HG02970 (cell line): ENCODE measurements at regions not wholly inside any gene's neighbourhood (a gene's known extent, or its start where the extent isn't known, plus 50 kb on each side); places are given as distances from the start of the nearest gene placed in this dataset.
"Not testable (repeated sequence)": the region's sequence is repeated elsewhere in the genome, so short reads cannot be mapped to it uniquely, and the experiment has no call there.

Experiments used
- ATAC-seq: cut with Tn5 transposase; IDR thresholded peaks from one replicate; pipeline ENCODE4 v1.9.1; 2021; ENCODE audit warnings: mild to moderate bottlenecking, moderate library complexity, moderate number of reproducible peaks; ENCODE audit not compliant: unreplicated experiment, low FRiP score

GRCh38 chr3:118477768-118478167 lies 556.9 kb downstream of the IGSF11 start:
- ATAC-seq, result no peak

GRCh38 chr3:118478706-118479276 lies 555.9 kb downstream of the IGSF11 start:
- ATAC-seq, result no peak

GRCh38 chr3:118479376-118479775 lies 555.3 kb downstream of the IGSF11 start:
- ATAC-seq, result no peak

GRCh38 chr3:118480101-118480860 lies 554.4 kb downstream of the IGSF11 start:
- no peak for ATAC-seq

- no peak for ATAC-seq
Measured at GRCh38 chr3:118485693-118486092, 549.0 kb downstream of the IGSF11 start.

GRCh38 chr3:118487734-118488133 lies 546.9 kb downstream of the IGSF11 start:
- no peak for ATAC-seq

GRCh38 chr3:118488732-118489131 lies 545.9 kb downstream of the IGSF11 start:
- no peak for ATAC-seq

- ATAC-seq, result no peak
Measured at GRCh38 chr3:118495206-118495605, 539.4 kb downstream of the IGSF11 start.

GRCh38 chr3:118497274-118497673 lies 537.4 kb downstream of the IGSF11 start:
- ATAC-seq, result no peak

- no peak for ATAC-seq
Measured at GRCh38 chr3:118501152-118501551, 533.5 kb downstream of the IGSF11 start.

- no peak for ATAC-seq
Measured at GRCh38 chr3:118504906-118505305, 529.7 kb downstream of the IGSF11 start.

GRCh38 chr3:118505784-118506183 lies 528.9 kb downstream of the IGSF11 start:
- no peak for ATAC-seq

- ATAC-seq, result no peak
Measured at GRCh38 chr3:118511402-118511801, 523.2 kb downstream of the IGSF11 start.

- ATAC-seq, result no peak
Measured at GRCh38 chr3:118512301-118512700, 522.3 kb downstream of the IGSF11 start.

GRCh38 chr3:118525077-118525476 lies 509.6 kb downstream of the IGSF11 start:
- no peak for ATAC-seq

- no peak for ATAC-seq
Measured at GRCh38 chr3:118526758-118527513, 507.7 kb downstream of the IGSF11 start.

GRCh38 chr3:118527514-118528044 lies 507.1 kb downstream of the IGSF11 start:
- no peak for ATAC-seq

GRCh38 chr3:118529554-118529953 lies 505.1 kb downstream of the IGSF11 start:
- no peak for ATAC-seq

- no peak for ATAC-seq
Measured at GRCh38 chr3:118530350-118530922, 504.2 kb downstream of the IGSF11 start.

GRCh38 chr3:118530927-118531356 lies 503.7 kb downstream of the IGSF11 start:
- ATAC-seq, result not testable (repeated sequence)

- no peak for ATAC-seq
Measured at GRCh38 chr3:118531816-118532215, 502.8 kb downstream of the IGSF11 start.
